ENCODE measurements at regions not wholly inside any gene's neighbourhood (a gene's known extent, or its start where the extent isn't known, plus 50 kb on each side); places are given as distances from the start of the nearest gene placed in this dataset.
"Not testable (repeated sequence)": the region's sequence is repeated elsewhere in the genome, so short reads cannot be mapped to it uniquely, and the experiment has no call there.

- TF ChIP-seq CTCF (conservative IDR thresholded peaks at IDR 0.05; ENCODE audit: control insufficient read depth, insufficient read depth, low read depth, low read length), result no peak
- no peak overlapping the region for H3K4me3 ChIP-seq (ENCODE audit: control insufficient read depth, low read depth, low read length)
- no peak for DNase-seq (ENCODE audit: low read depth)
Measured at GRCh38 chrX:117607561-117607960, 509.0 kb downstream of the KLHL13 start.

GRCh38 chrX:117606101-117606500, 510.5 kb downstream of the KLHL13 start:
- not testable (repeated sequence) for DNase-seq (ENCODE audit: low read depth); H3K4me3 ChIP-seq (ENCODE audit: control insufficient read depth, low read depth, low read length)

DNA sequence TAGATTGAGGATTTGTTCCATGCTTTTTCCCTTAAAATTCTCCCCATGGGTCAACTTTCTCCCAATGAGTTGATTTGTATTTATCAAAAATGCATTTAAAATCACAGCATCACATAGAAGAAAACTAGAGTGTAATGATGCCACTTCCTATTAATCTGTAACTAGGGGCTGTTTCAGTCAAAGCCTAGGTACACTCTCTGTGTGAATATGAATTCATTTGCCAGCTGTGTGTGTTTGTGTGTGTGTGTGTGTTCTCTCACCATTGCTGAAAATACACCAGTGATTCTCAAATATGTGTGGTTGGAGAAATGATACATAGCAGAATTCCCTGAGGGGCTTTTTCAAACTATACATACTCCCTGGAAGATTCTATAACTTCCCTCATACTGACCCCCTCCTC, 546.5 kb downstream of the KLHL13 start:
- no peak overlapping the region for H3K4me3 ChIP-seq (ENCODE audit: control insufficient read depth, low read depth, low read length)
- DNase-seq (ENCODE audit: low read depth), result no peak
- no peak for TF ChIP-seq CTCF (conservative IDR thresholded peaks at IDR 0.05; ENCODE audit: control insufficient read depth, insufficient read depth, low read depth, low read length)

DNA sequence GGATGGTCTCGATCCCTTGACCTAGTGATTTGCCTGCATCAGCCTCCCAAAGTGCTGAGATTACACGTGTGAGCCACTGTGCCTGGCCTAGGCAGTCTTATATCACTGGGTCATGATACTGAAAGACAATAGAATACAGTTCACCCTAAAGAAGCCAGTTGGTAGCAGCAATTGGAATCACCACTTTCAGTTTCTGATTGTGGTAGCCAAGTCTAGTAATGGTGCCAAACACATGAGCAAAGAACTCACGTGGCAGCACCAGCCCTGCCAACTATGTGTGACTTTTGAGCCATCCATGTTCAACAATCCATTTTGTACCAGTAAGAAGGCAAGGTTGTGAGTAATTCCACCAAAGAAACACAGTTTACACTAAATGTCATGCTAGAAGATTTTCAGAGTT, 548.4 kb downstream of the KLHL13 start:
- TF ChIP-seq CTCF (conservative IDR thresholded peaks at IDR 0.05; ENCODE audit: control insufficient read depth, insufficient read depth, low read depth, low read length), result no peak
- DNase-seq (ENCODE audit: low read depth), result no peak
- H3K4me3 ChIP-seq (ENCODE audit: control insufficient read depth, low read depth, low read length), result no peak overlapping the region

DNA sequence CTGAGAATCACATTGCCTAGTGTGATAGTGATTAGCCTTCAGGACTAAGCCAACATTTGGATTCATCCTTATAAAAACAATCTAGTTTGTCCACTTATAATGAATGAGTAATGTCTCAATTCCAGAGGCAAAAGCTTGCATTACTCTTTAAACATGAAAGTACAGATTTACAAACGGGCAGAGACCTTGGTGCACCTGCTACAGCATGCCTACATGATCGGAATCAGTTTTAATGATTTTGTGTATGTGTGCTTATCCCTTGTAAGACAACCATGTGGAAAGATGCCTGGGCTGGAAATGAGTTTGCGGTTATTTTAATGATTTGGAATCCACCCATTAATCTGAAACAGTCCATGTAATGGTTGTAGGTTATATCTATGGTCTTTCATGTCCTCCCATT, 572.7 kb downstream of the KLHL13 start:
- no peak for DNase-seq (ENCODE audit: low read depth)
- TF ChIP-seq CTCF (conservative IDR thresholded peaks at IDR 0.05; ENCODE audit: control insufficient read depth, insufficient read depth, low read depth, low read length), result no peak

DNA sequence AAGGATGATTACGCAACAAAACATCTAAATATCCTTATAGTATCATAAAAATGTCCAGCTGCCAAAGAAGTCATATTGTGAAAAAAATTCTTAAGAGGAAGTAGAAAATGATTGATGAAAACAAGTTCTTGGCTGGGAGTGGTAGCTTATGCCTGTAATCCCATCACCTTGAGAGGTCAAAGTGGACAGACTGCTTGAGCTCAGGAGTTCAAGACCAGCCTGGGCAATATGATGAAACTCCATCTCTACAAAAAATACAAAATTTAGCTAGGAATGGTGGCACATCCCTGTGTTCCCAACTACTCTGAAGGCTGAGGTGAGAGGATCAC, 577.6 kb downstream of the KLHL13 start:
- H3K4me3 ChIP-seq (ENCODE audit: control insufficient read depth, low read depth, low read length), result no peak overlapping the region
- DNase-seq (ENCODE audit: low read depth), result no peak
- TF ChIP-seq CTCF (conservative IDR thresholded peaks at IDR 0.05; ENCODE audit: control insufficient read depth, insufficient read depth, low read depth, low read length), result no peak

More for the DNA sequence above, 572.7 kb downstream of the KLHL13 start:
- no peak overlapping the region for H3K4me3 ChIP-seq (ENCODE audit: control insufficient read depth, low read depth, low read length)

DNA sequence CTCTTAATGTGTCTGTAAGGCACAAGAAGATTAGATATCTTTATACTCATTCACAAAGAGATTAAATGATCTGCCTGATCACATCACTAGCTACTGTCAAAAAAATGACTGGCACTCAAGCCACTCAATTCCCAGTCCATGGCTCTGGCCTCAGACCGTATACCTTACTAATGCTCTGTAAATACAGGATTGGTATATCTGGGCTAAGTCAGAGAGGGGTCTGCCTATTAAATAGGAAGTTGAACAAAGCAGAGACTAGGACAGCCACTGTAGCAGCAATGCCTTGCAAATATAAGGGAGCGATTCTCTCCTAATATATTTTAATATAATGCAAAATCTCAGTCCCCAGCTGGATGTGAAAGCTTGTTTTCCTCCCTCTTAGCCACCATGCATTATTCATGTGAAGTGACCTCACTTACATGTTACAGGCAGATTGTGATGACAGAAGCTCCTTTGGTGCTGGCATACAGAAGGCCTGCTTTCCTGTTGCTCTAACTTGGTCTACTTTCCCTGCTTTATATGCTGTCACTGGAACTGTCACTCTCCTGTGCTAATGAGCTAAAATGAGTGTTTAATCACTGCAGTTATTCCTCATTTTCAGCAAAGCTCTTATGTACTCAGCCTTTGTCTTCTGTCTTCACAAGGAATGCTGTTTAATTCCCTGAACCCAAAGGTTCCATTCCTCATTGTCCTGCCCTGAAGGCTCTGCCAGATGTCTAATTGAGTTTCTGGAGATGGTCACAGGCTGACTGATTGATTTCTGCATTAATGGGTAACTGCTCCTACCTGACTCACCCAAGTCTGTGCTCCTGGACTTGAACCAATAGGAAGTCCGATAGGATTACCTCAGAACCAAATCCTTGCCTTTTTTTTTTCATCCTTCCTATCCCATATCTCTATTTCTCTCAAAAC, 578.2 kb downstream of the KLHL13 start:
- TF ChIP-seq CTCF (conservative IDR thresholded peaks at IDR 0.05; ENCODE audit: control insufficient read depth, insufficient read depth, low read depth, low read length), result no peak
- H3K4me3 ChIP-seq (ENCODE audit: control insufficient read depth, low read depth, low read length), result no peak overlapping the region
- DNase-seq (ENCODE audit: low read depth), result no peak

Measured in fibroblast of mammary gland (primary cell).